RWPE1 (cell line): ENCODE measurements at regions not wholly inside any gene's neighbourhood (a gene's known extent, or its start where the extent isn't known, plus 50 kb on each side); places are given as distances from the start of the nearest gene placed in this dataset.

Experiments
- CTCF ChIA-PET: fragments of 350-600 bp; sonication (Branson Sonifier 250); formaldehyde crosslinking; extraction: SDS; loops from one replicate; lab custom pipeline; 2021; lab: Yijun Ruan, JAX
- POLR2A ChIA-PET: fragments of 400-600 bp; formaldehyde crosslinking; extraction: SDS; loops from one replicate; lab custom pipeline; 2020; ENCODE audit warnings: antibody characterized with exemption; ENCODE audit not compliant: low non-redundant PET; lab: Yijun Ruan, JAX
- DNase-seq: peaks from one replicate; pipeline ENCODE4 v3.0.0; 2012; ENCODE audit warnings: low spot score
- H3K27ac ChIP-seq: fragments of 450-650 bp; 2 replicates; pipeline ENCODE4 v1.5.1; 2017
- CTCF ChIP-seq: fragments of 450-650 bp; conservative IDR thresholded peaks from 2 replicates; pipeline ENCODE4 v1.5.1; 2017; ENCODE audit warnings: low read depth, mild to moderate bottlenecking

GRCh38 chr5:67957374-67957773 is 258.2 kb upstream of the PIK3R1 start:
- POLR2A ChIA-PET: no interaction called here
- no peak for TF ChIP-seq CTCF
- CTCF ChIA-PET: interaction anchor here (0.7 kb wide), 1 partner anchor 164 kb away, joined by 3 read pairs; no protein-coding TSS in a partner anchor
- no peak overlapping the region for H3K27ac ChIP-seq
- no peak for DNase-seq

- POLR2A ChIA-PET: no interaction called here
Measured at GRCh38 chr5:67954351-67954750, 261.2 kb upstream of the PIK3R1 start.

GRCh38 chr5:67942421-67942820 is 273.1 kb upstream of the PIK3R1 start:
- peak; percentile 34 for DNase-seq
- no peak for TF ChIP-seq CTCF
- CTCF ChIA-PET: no interaction called here
- POLR2A ChIA-PET: no interaction called here
- H3K27ac ChIP-seq: no peak overlapping the region

More at GRCh38 chr5:67954351-67954750, 261.2 kb upstream of the PIK3R1 start:
- DNase-seq: no peak
- TF ChIP-seq CTCF: no peak
- no peak overlapping the region for H3K27ac ChIP-seq
- CTCF ChIA-PET: interaction anchor here (0.7 to 0.9 kb wide), 2 partner anchors 15 to 24 kb away, joined by 4 read pairs; no protein-coding TSS in a partner anchor

GRCh38 chr5:67941614-67942401 is 273.7 kb upstream of the PIK3R1 start:
- CTCF ChIA-PET: no interaction called here
- POLR2A ChIA-PET: no interaction called here
- DNase-seq: peak; percentile 17
- no peak for TF ChIP-seq CTCF
- H3K27ac ChIP-seq: no peak overlapping the region

GRCh38 chr5:67935908-67936566 is 279.5 kb upstream of the PIK3R1 start:
- no peak overlapping the region for H3K27ac ChIP-seq
- CTCF ChIA-PET: interaction anchor here (0.5 kb wide), 1 partner anchor 946 kb away, joined by 4 read pairs; no protein-coding TSS in a partner anchor
- POLR2A ChIA-PET: no interaction called here
- no peak for DNase-seq
- TF ChIP-seq CTCF: no peak

GRCh38 chr5:67934976-67935375 is 280.6 kb upstream of the PIK3R1 start:
- DNase-seq: no peak
- POLR2A ChIA-PET: no interaction called here
- H3K27ac ChIP-seq: no peak overlapping the region
- TF ChIP-seq CTCF: no peak
- CTCF ChIA-PET: no interaction called here
